ENCODE measurements at regions not wholly inside any gene's neighbourhood (a gene's known extent, or its start where the extent isn't known, plus 50 kb on each side); places are given as distances from the start of the nearest gene placed in this dataset.

- TF ChIP-seq CTCF (IDR thresholded peaks at IDR 0.05; ENCODE audit: insufficient read depth, low read length, severe bottlenecking), result peak; percentile 30
- no peaks in the 10 kb centered on the region for H3K27me3 ChIP-seq (ENCODE audit: control insufficient read depth, insufficient read depth, low read length)
- FAIRE-seq, result no peak
These were observed 313.4 kb downstream of the CDH26 start for GRCh38 chr20:60271597-60271996.

GRCh38 chr20:60272790-60273189 lies 314.6 kb downstream of the CDH26 start:
- TF ChIP-seq CTCF (IDR thresholded peaks at IDR 0.05; ENCODE audit: insufficient read depth, low read length, severe bottlenecking), result no peak
- H3K36me3 ChIP-seq (ENCODE audit: control insufficient read depth, insufficient read depth, low read length), result no peaks in the 10 kb centered on the region

More at GRCh38 chr20:60271597-60271996, 313.4 kb downstream of the CDH26 start:
- H3K36me3 ChIP-seq (ENCODE audit: control insufficient read depth, insufficient read depth, low read length), result no peaks in the 10 kb centered on the region
- DNase-seq (ENCODE audit: low read depth), result no peak
- H3K4me3 ChIP-seq (ENCODE audit: low read depth, low read length), result no peak overlapping the region

GRCh38 chr20:60274717-60275116 lies 316.5 kb downstream of the CDH26 start:
- Histone ChIP-seq H3K36me3 (ENCODE audit: control insufficient read depth, insufficient read depth, low read length) (no peaks in the 10 kb centered on the region), H3K4me3 (ENCODE audit: low read depth, low read length) (no peak overlapping the region), H3K27me3 (ENCODE audit: control insufficient read depth, insufficient read depth, low read length) (no peaks in the 10 kb centered on the region)
- no peak for FAIRE-seq
- no peak for DNase-seq (ENCODE audit: low read depth)
- TF ChIP-seq CTCF (IDR thresholded peaks at IDR 0.05; ENCODE audit: insufficient read depth, low read length, severe bottlenecking), result no peak

More at GRCh38 chr20:60272790-60273189, 314.6 kb downstream of the CDH26 start:
- no peak overlapping the region for H3K4me3 ChIP-seq (ENCODE audit: low read depth, low read length)
- DNase-seq (ENCODE audit: low read depth) (no peak), FAIRE-seq (no peak)
- no peaks in the 10 kb centered on the region for H3K27me3 ChIP-seq (ENCODE audit: control insufficient read depth, insufficient read depth, low read length)

GRCh38 chr20:60281295-60281694 lies 323.1 kb downstream of the CDH26 start:
- TF ChIP-seq CTCF (IDR thresholded peaks at IDR 0.05; ENCODE audit: insufficient read depth, low read length, severe bottlenecking), result no peak
- Histone ChIP-seq H3K36me3 (ENCODE audit: control insufficient read depth, insufficient read depth, low read length) (no peaks in the 10 kb centered on the region), H3K27me3 (ENCODE audit: control insufficient read depth, insufficient read depth, low read length) (no peaks in the 10 kb centered on the region), H3K4me3 (ENCODE audit: low read depth, low read length) (no peak overlapping the region)
- DNase-seq (ENCODE audit: low read depth) (no peak), FAIRE-seq (no peak)

GRCh38 chr20:60283281-60283680 lies 325.1 kb downstream of the CDH26 start:
- Histone ChIP-seq H3K27me3 (ENCODE audit: control insufficient read depth, insufficient read depth, low read length) (no peaks in the 10 kb centered on the region), H3K36me3 (ENCODE audit: control insufficient read depth, insufficient read depth, low read length) (no peaks in the 10 kb centered on the region), H3K4me3 (ENCODE audit: low read depth, low read length) (no peak overlapping the region)
- DNase-seq (ENCODE audit: low read depth) (no peak), FAIRE-seq (no peak)
- TF ChIP-seq CTCF (IDR thresholded peaks at IDR 0.05; ENCODE audit: insufficient read depth, low read length, severe bottlenecking), result no peak

- DNase-seq (ENCODE audit: low read depth) (no peak), FAIRE-seq (no peak)
- no peaks in the 10 kb centered on the region for H3K27me3 ChIP-seq (ENCODE audit: control insufficient read depth, insufficient read depth, low read length)
- no peaks in the 10 kb centered on the region for H3K36me3 ChIP-seq (ENCODE audit: control insufficient read depth, insufficient read depth, low read length)
- H3K4me3 ChIP-seq (ENCODE audit: low read depth, low read length), result no peak overlapping the region
- TF ChIP-seq CTCF (IDR thresholded peaks at IDR 0.05; ENCODE audit: insufficient read depth, low read length, severe bottlenecking), result no peak
These were observed 328.5 kb downstream of the CDH26 start for GRCh38 chr20:60286764-60287163.
